ENCODE measurements at regions not wholly inside any gene's neighbourhood (a gene's known extent, or its start where the extent isn't known, plus 50 kb on each side); places are given as distances from the start of the nearest gene placed in this dataset.

GRCh38 chr18:10207682-10208345 is 246.6 kb upstream of the APCDD1 start:
- TF ChIP-seq CTCF (IDR thresholded peaks at IDR 0.05; ENCODE audit: low read depth, low read length, poor library complexity, severe bottlenecking) (no peak), EZH2phosphoT487 (IDR thresholded peaks at IDR 0.05; ENCODE audit: borderline replicate concordance, low read length) (no peak)
